Ovary (tissue), 3 donors: ENCODE measurements at regions not wholly inside any gene's neighbourhood (a gene's known extent, or its start where the extent isn't known, plus 50 kb on each side); places are given as distances from the start of the nearest gene placed in this dataset.

Experiments
- EP300 ChIP-seq: sonication (generic); formaldehyde crosslinking; IDR thresholded peaks from one replicate; pipeline ENCODE4 v1.6.1; 2017; ENCODE audit warnings: antibody characterized with exemption
- TF ChIP-seq, protein P1 (sequence below), 3 donors: fragments of 450-650 bp in 2 of 3; fragments of 200-600 bp in 1 of 3; IDR thresholded peaks; one replicate each; pipeline versions ENCODE4 v1.5.1 to v1.8.0; 2016 to 2022; ENCODE audit warnings: antibody characterized with exemption in 3 of 3, mild to moderate bottlenecking in 1 of 3
- donor health status: DM: no; HTN: no; CAD: no.

DNA sequence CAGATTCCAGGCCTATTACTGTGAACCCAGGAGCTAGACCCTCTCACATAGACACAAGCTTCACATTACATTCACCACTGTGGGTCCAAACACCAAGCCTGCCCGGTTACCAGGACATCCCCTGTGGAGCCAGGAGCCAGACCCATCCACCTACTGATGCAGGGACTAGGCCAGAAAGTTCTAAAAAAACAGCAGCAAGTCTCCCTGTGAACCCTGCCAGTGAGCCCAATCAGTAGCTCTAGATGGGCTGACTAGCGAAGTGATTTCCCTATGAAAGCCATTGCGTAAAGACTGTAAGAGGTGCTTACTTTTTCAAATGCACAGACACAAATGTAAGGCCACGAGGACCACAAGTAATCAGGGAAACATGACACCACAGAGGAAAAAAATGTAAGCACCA is 352.3 kb downstream of the TMEM161B start:
- TF ChIP-seq, protein P1, sequence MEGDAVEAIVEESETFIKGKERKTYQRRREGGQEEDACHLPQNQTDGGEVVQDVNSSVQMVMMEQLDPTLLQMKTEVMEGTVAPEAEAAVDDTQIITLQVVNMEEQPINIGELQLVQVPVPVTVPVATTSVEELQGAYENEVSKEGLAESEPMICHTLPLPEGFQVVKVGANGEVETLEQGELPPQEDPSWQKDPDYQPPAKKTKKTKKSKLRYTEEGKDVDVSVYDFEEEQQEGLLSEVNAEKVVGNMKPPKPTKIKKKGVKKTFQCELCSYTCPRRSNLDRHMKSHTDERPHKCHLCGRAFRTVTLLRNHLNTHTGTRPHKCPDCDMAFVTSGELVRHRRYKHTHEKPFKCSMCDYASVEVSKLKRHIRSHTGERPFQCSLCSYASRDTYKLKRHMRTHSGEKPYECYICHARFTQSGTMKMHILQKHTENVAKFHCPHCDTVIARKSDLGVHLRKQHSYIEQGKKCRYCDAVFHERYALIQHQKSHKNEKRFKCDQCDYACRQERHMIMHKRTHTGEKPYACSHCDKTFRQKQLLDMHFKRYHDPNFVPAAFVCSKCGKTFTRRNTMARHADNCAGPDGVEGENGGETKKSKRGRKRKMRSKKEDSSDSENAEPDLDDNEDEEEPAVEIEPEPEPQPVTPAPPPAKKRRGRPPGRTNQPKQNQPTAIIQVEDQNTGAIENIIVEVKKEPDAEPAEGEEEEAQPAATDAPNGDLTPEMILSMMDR (IDR thresholded peaks at IDR 0.05), result no peak
- TF ChIP-seq EP300, result no peak
